VCaP (cell line): ENCODE measurements at regions not wholly inside any gene's neighbourhood (a gene's known extent, or its start where the extent isn't known, plus 50 kb on each side); places are given as distances from the start of the nearest gene placed in this dataset.

Experiments
- H3K27ac ChIP-seq: fragments of 450-650 bp; 2 replicates; pipeline ENCODE4 v1.5.1; 2017
- CTCF ChIP-seq: fragments of 450-650 bp; conservative IDR thresholded peaks from 2 replicates; pipeline ENCODE4 v1.5.1; 2017; ENCODE audit warnings: mild to moderate bottlenecking, moderate library complexity

- H3K27ac ChIP-seq, result no peak overlapping the region
- TF ChIP-seq CTCF, result no peak
Observed at GRCh38 chr12:116423094-116423493, 136.1 kb upstream of the MAP1LC3B2 start.

- no peak overlapping the region for H3K27ac ChIP-seq
- no peak for TF ChIP-seq CTCF
Observed at GRCh38 chr12:116425256-116426193, 133.7 kb upstream of the MAP1LC3B2 start.

- TF ChIP-seq CTCF, result no peak
- H3K27ac ChIP-seq, result no peak overlapping the region
Observed at GRCh38 chr12:116426391-116427136, 132.6 kb upstream of the MAP1LC3B2 start.

GRCh38 chr12:116427200-116427930 lies 131.8 kb upstream of the MAP1LC3B2 start:
- H3K27ac ChIP-seq, result no peak overlapping the region

GRCh38 chr12:116429826-116430360 lies 129.3 kb upstream of the MAP1LC3B2 start:
- no peak for TF ChIP-seq CTCF
- no peak overlapping the region for H3K27ac ChIP-seq

More at GRCh38 chr12:116427200-116427930, 131.8 kb upstream of the MAP1LC3B2 start:
- no peak for TF ChIP-seq CTCF

- no peak for TF ChIP-seq CTCF
- H3K27ac ChIP-seq, result no peak overlapping the region
Observed at GRCh38 chr12:116430911-116431565, 128.1 kb upstream of the MAP1LC3B2 start.
